ENCODE measurements at regions not wholly inside any gene's neighbourhood (a gene's known extent, or its start where the extent isn't known, plus 50 kb on each side); places are given as distances from the start of the nearest gene placed in this dataset.

- no peak for DNase-seq
- in situ Hi-C loops (cut with MboI; ENCODE audit: low pct_unique_long_range_greater_than_20kb, low sequenced_read_pairs) = no loop called here
Observed at GRCh38 chr4:24003926-24004325, 114.1 kb upstream of the PPARGC1A start.

GRCh38 chr4:24003496-24003895, 113.6 kb upstream of the PPARGC1A start:
- in situ Hi-C loops (cut with MboI; ENCODE audit: low pct_unique_long_range_greater_than_20kb, low sequenced_read_pairs) = no loop called here
- DNase-seq = no peak

GRCh38 chr4:24002330-24002966, 112.6 kb upstream of the PPARGC1A start:
- no peak for DNase-seq
- in situ Hi-C loops (cut with MboI; ENCODE audit: low pct_unique_long_range_greater_than_20kb, low sequenced_read_pairs) = no loop called here

- in situ Hi-C loops (cut with MboI; ENCODE audit: low pct_unique_long_range_greater_than_20kb, low sequenced_read_pairs) = no loop called here
- no peak for DNase-seq
Observed at GRCh38 chr4:24001486-24002329, 111.9 kb upstream of the PPARGC1A start.

- in situ Hi-C loops (cut with MboI; ENCODE audit: low pct_unique_long_range_greater_than_20kb, low sequenced_read_pairs) = no loop called here
- DNase-seq = no peak
Observed at GRCh38 chr4:24000470-24000831, 110.6 kb upstream of the PPARGC1A start.

- DNase-seq = no peak
- in situ Hi-C loops (cut with MboI; ENCODE audit: low pct_unique_long_range_greater_than_20kb, low sequenced_read_pairs) = no loop called here
Observed at GRCh38 chr4:23999714-24000469, 110.0 kb upstream of the PPARGC1A start.

GRCh38 chr4:23993373-23993772, 103.5 kb upstream of the PPARGC1A start:
- in situ Hi-C loops (cut with MboI; ENCODE audit: low pct_unique_long_range_greater_than_20kb, low sequenced_read_pairs) = no loop called here
- no peak for DNase-seq

- no peak for DNase-seq
- in situ Hi-C loops (cut with MboI; ENCODE audit: low pct_unique_long_range_greater_than_20kb, low sequenced_read_pairs) = no loop called here
Observed at GRCh38 chr4:23991444-23991843, 101.6 kb upstream of the PPARGC1A start.

GRCh38 chr4:23986270-23986669, 96.4 kb upstream of the PPARGC1A start:
- in situ Hi-C loops (cut with MboI; ENCODE audit: low pct_unique_long_range_greater_than_20kb, low sequenced_read_pairs) = no loop called here

GRCh38 chr4:23981328-23981727, 91.5 kb upstream of the PPARGC1A start:
- DNase-seq = no peak
- in situ Hi-C loops (cut with MboI; ENCODE audit: low pct_unique_long_range_greater_than_20kb, low sequenced_read_pairs) = no loop called here

More at GRCh38 chr4:23986270-23986669, 96.4 kb upstream of the PPARGC1A start:
- no peak for DNase-seq

- in situ Hi-C loops (cut with MboI; ENCODE audit: low pct_unique_long_range_greater_than_20kb, low sequenced_read_pairs) = no loop called here
- DNase-seq = no peak
Observed at GRCh38 chr4:23979534-23979933, 89.7 kb upstream of the PPARGC1A start.

GRCh38 chr4:23978002-23978401, 88.2 kb upstream of the PPARGC1A start:
- in situ Hi-C loops (cut with MboI; ENCODE audit: low pct_unique_long_range_greater_than_20kb, low sequenced_read_pairs) = no loop called here
- no peak for DNase-seq

GRCh38 chr4:23976423-23976822, 86.6 kb upstream of the PPARGC1A start:
- in situ Hi-C loops (cut with MboI; ENCODE audit: low pct_unique_long_range_greater_than_20kb, low sequenced_read_pairs) = no loop called here
- DNase-seq = no peak

- in situ Hi-C loops (cut with MboI; ENCODE audit: low pct_unique_long_range_greater_than_20kb, low sequenced_read_pairs) = no loop called here
Observed at GRCh38 chr4:23973308-23973855, 83.5 kb upstream of the PPARGC1A start.

GRCh38 chr4:23972805-23973204, 83.0 kb upstream of the PPARGC1A start:
- in situ Hi-C loops (cut with MboI; ENCODE audit: low pct_unique_long_range_greater_than_20kb, low sequenced_read_pairs) = no loop called here
- DNase-seq = no peak

More at GRCh38 chr4:23973308-23973855, 83.5 kb upstream of the PPARGC1A start:
- DNase-seq = no peak

GRCh38 chr4:23972187-23972586, 82.3 kb upstream of the PPARGC1A start:
- in situ Hi-C loops (cut with MboI; ENCODE audit: low pct_unique_long_range_greater_than_20kb, low sequenced_read_pairs) = no loop called here
- no peak for DNase-seq

- in situ Hi-C loops (cut with MboI; ENCODE audit: low pct_unique_long_range_greater_than_20kb, low sequenced_read_pairs) = no loop called here
- no peak for DNase-seq
Observed at GRCh38 chr4:23970201-23970850, 80.5 kb upstream of the PPARGC1A start.

GRCh38 chr4:23969635-23970145, 79.8 kb upstream of the PPARGC1A start:
- no peak for DNase-seq
- in situ Hi-C loops (cut with MboI; ENCODE audit: low pct_unique_long_range_greater_than_20kb, low sequenced_read_pairs) = no loop called here

GRCh38 chr4:23967281-23967680, 77.4 kb upstream of the PPARGC1A start:
- in situ Hi-C loops (cut with MboI; ENCODE audit: low pct_unique_long_range_greater_than_20kb, low sequenced_read_pairs) = no loop called here
- DNase-seq = no peak
